ENCODE measurements at regions not wholly inside any gene's neighbourhood (a gene's known extent, or its start where the extent isn't known, plus 50 kb on each side); places are given as distances from the start of the nearest gene placed in this dataset.

GRCh38 chr21:20852866-20853265, 145.3 kb upstream of the NCAM2 start:
- no peak for TF ChIP-seq CEBPB (IDR thresholded peaks at IDR 0.05)
- TF ChIP-seq MAX (IDR thresholded peaks at IDR 0.05): no peak
- TF ChIP-seq CREB1 (IDR thresholded peaks at IDR 0.05; ENCODE audit: low read depth): no peak
- TF ChIP-seq RAD21 (IDR thresholded peaks at IDR 0.05; ENCODE audit: low read depth): no peak
- TF ChIP-seq TCF12 (IDR thresholded peaks at IDR 0.05; ENCODE audit: low read depth): no peak
- no peak for TF ChIP-seq EP300 (IDR thresholded peaks at IDR 0.05; ENCODE audit: borderline replicate concordance)
- TF ChIP-seq YY1 (IDR thresholded peaks at IDR 0.05; ENCODE audit: low read depth): no peak
- no peak for TF ChIP-seq REST (IDR thresholded peaks at IDR 0.05; ENCODE audit: low read depth)
- TF ChIP-seq EGR1 (IDR thresholded peaks at IDR 0.05): no peak
- TF ChIP-seq FOXM1 (IDR thresholded peaks at IDR 0.05; ENCODE audit: borderline replicate concordance, low read depth): no peak
- TF ChIP-seq TAF1 (IDR thresholded peaks at IDR 0.05; ENCODE audit: low read depth): no peak
- TF ChIP-seq USF1 (IDR thresholded peaks at IDR 0.05): no peak
